Kidney (tissue), 13 donors: ENCODE measurements at regions not wholly inside any gene's neighbourhood (a gene's known extent, or its start where the extent isn't known, plus 50 kb on each side); places are given as distances from the start of the nearest gene placed in this dataset.

Experiments used
- DNase-seq, 5 donors: peaks; one replicate each; pipeline ENCODE4 v3.0.0-alpha.2; 2013 to 2020
- FAIRE-seq: peaks from 2 replicates; lab custom pipeline; 2012; peaks lifted over from hg19 to GRCh38; lab: Jason Lieb, UNC
- H3K27ac ChIP-seq, 2 donors: one replicate each; pipeline ENCODE4 v1.7.0; 2013; ENCODE audit warnings: low read depth in 2 of 2, low read length in 2 of 2, inconsistent platforms in 1 of 2
- H3K27me3 ChIP-seq: one replicate; pipeline ENCODE4 v1.7.1; 2013; ENCODE audit warnings: low read length, inconsistent platforms; ENCODE audit not compliant: control insufficient read depth, insufficient read depth
- H3K36me3 ChIP-seq, 3 donors: one replicate each; pipeline versions ENCODE4 v1.7.0 to v1.7.1; 2013; ENCODE audit warnings: low read length in 3 of 3, control low read depth in 1 of 3, inconsistent platforms in 1 of 3; ENCODE audit not compliant: insufficient read depth in 3 of 3, control insufficient read depth in 2 of 3
- H3K4me1 ChIP-seq, 3 donors: one replicate each; pipeline versions ENCODE4 v1.7.0 to v1.7.1; 2013; ENCODE audit warnings: low read length in 3 of 3, inconsistent platforms in 1 of 3, low read depth in 1 of 3; ENCODE audit not compliant: control insufficient read depth in 2 of 3, insufficient read depth in 2 of 3
- H3K4me3 ChIP-seq, 3 donors: one replicate each; pipeline versions ENCODE4 v1.7.0 to v1.8.1; 2013; ENCODE audit warnings: low read length in 3 of 3, control low read depth in 1 of 3, inconsistent platforms in 1 of 3
- H3K9ac ChIP-seq, 3 donors: one replicate each; pipeline versions ENCODE4 v1.7.0 to v1.7.1; 2013; ENCODE audit warnings: low read length in 3 of 3, control low read depth in 1 of 3, inconsistent platforms in 1 of 3
- H3K9me3 ChIP-seq, 3 donors: one replicate each; pipeline versions ENCODE4 v1.7.0 to v1.7.1; 2013; ENCODE audit warnings: low read length in 3 of 3, control low read depth in 1 of 3, inconsistent platforms in 1 of 3; ENCODE audit not compliant: control insufficient read depth in 2 of 3, insufficient read depth in 1 of 3
- intact Hi-C: fragments of 100-400 bp; cut with DNase I; formaldehyde crosslinking; loops from one replicate; pipeline ENCODE4 v1.11.1; 2022
- TF ChIP-seq, protein P1 (sequence below): IDR thresholded peaks from 3 replicates; pipeline ENCODE4 v1.5.1; 2012; ENCODE audit warnings: mild to moderate bottlenecking, moderate library complexity, borderline replicate concordance; ENCODE audit not compliant: insufficient read depth; ENCODE audit errors: extremely low read depth
- donor health status: control.
- donor health status: control.
- donor health status: control.
- donor health status: control.
- donor health status: control.
- donor health status: DM: yes; HTN: yes; CAD: no.
- donor health status: Normal renal cell carcinoma (clear cell type).

DNA sequence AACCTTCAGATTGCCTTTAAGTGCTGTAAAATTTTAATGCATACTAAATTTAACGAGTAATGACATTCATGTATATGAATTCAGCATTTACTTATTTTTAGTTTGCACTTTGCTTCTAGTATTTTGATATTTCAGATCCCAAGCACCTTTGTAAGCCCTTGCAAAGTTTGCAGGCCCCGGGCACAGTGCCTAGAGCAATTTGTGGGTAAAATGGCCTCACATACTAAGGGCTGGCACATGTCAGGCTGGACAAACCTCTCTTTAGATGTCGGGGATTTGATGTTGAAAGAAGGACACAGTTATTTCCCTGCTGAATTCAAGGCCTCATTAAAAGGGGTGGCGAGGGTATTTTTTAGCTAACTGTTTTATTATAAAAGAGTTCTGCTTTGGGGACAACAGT is 270.3 kb upstream of the HABP2 start:
- H3K36me3 ChIP-seq = no peaks in the 10 kb centered on the region
- H3K4me3 ChIP-seq = no peak overlapping the region
- H3K27me3 ChIP-seq = no peaks in the 10 kb centered on the region
- DNase-seq = no peak
- intact Hi-C loops = no loop called here
- no peak overlapping the region for H3K9ac ChIP-seq
- TF ChIP-seq, protein P1, sequence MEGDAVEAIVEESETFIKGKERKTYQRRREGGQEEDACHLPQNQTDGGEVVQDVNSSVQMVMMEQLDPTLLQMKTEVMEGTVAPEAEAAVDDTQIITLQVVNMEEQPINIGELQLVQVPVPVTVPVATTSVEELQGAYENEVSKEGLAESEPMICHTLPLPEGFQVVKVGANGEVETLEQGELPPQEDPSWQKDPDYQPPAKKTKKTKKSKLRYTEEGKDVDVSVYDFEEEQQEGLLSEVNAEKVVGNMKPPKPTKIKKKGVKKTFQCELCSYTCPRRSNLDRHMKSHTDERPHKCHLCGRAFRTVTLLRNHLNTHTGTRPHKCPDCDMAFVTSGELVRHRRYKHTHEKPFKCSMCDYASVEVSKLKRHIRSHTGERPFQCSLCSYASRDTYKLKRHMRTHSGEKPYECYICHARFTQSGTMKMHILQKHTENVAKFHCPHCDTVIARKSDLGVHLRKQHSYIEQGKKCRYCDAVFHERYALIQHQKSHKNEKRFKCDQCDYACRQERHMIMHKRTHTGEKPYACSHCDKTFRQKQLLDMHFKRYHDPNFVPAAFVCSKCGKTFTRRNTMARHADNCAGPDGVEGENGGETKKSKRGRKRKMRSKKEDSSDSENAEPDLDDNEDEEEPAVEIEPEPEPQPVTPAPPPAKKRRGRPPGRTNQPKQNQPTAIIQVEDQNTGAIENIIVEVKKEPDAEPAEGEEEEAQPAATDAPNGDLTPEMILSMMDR = no peak
- FAIRE-seq = no peak
- no peaks in the 10 kb centered on the region for H3K4me1 ChIP-seq
- H3K9me3 ChIP-seq = no peaks in the 10 kb centered on the region
- no peak overlapping the region for H3K27ac ChIP-seq

DNA sequence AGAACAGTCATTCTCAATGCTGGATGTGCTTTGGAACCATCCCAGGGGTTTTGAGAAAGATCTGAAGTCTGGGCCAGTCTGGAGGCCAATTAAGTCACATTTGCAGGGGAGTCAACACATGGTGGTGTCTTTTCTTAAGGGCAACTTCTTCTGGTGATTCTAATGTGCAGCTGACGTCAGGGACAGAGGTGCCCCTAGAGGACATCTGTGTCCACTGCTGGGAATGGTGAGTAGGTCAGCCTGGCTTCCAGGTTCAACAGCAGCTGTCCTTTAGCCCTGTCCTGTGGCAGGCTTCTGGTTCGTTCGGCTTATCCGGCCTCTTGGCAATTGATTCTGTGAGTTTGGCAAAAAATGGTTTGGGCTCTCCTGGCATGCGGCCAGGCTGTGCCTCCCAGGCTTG is 269.7 kb upstream of the HABP2 start:
- no peak overlapping the region for H3K9ac ChIP-seq
- no peaks in the 10 kb centered on the region for H3K27me3 ChIP-seq
- H3K27ac ChIP-seq = no peak overlapping the region
- DNase-seq (no peak), FAIRE-seq (no peak)
- no peak overlapping the region for H3K4me3 ChIP-seq
- TF ChIP-seq, protein P1 = no peak
- intact Hi-C loops = no loop called here
- H3K9me3 ChIP-seq = no peaks in the 10 kb centered on the region
- no peaks in the 10 kb centered on the region for H3K4me1 ChIP-seq
- no peaks in the 10 kb centered on the region for H3K36me3 ChIP-seq

DNA sequence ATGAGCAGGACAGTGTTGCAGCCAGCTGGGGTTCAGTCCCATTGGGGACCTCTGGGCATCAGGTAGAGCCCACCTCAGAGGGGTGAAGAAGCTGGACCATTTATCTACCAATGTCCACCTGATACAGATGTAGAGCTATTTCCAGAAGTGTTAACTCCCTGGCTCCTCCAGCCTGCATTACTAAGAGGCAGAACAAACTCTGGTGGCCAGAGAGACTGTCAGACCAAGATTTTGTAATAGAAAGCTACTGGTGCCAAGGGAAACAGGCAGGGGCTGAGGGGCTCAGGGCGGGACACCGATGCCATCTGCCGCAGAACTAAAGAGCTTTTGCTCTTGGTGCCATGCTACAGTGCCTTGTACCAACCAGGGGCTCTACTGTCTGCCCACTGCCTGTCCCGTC is 268.2 kb upstream of the HABP2 start:
- Histone ChIP-seq H3K9ac (no peak overlapping the region), H3K27me3 (no peaks in the 10 kb centered on the region), H3K4me3 (no peak overlapping the region), H3K4me1 (no peaks in the 10 kb centered on the region), H3K27ac (no peak overlapping the region), H3K36me3 (no peaks in the 10 kb centered on the region), H3K9me3 (no peaks in the 10 kb centered on the region)
- no peak for DNase-seq
- TF ChIP-seq, protein P1 = no peak
- FAIRE-seq = no peak
- intact Hi-C loops = no loop called here

DNA sequence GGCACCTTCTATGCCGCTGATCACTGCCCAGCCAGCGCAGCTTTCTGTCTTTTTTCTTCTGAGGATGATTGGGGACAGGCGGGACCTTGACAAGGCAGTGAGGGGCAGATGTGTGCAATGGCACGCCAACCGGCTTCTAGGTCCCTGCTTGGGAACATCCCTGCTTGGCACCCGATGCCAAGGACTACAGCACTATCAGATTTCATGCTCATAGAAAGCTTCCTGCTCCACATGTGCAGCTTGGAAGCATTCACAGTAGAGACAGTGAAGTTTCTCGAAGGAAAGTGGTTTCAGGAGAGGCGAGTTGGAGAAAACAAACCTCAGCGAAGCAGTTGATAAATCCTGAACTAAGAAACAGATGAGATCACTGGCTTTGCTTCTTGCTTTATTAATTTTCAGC is 267.5 kb upstream of the HABP2 start:
- Histone ChIP-seq H3K4me1 (no peaks in the 10 kb centered on the region), H3K9ac (no peak overlapping the region), H3K27me3 (no peaks in the 10 kb centered on the region), H3K36me3 (no peaks in the 10 kb centered on the region), H3K9me3 (no peaks in the 10 kb centered on the region), H3K27ac (no peak overlapping the region), H3K4me3 (no peak overlapping the region)
- DNase-seq (no peak), FAIRE-seq (no peak)
- TF ChIP-seq, protein P1 = no peak
- intact Hi-C loops = no loop called here
